NCI-H748 (cell line): ENCODE measurements at regions not wholly inside any gene's neighbourhood (a gene's known extent, or its start where the extent isn't known, plus 50 kb on each side); places are given as distances from the start of the nearest gene placed in this dataset.

Source experiments
- DNase-seq: peaks from one replicate; lab custom pipeline; 2025; ENCODE audit not compliant: unreplicated experiment; lab: John Stamatoyannopoulos, UW

DNA sequence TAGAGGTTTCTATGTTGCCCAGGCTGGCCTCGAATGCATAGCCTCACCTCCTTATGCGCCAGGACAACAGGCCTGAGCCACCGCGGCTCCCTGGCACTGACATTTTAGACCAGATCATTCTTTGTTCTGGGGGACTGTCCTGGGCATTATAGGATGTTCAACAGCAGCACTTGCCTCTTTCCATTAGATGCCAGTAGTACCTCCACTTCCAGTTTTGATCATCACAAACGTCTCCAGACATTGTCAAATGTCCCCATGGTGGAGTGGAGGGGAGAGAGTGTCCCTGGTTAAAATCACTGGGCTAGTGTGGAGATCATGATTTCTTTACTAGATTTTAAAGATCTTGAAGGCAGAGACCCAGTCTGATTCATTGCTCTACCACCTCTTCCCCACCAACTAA lies 125.2 kb upstream of the MKLN1 start:
- no peak for DNase-seq

DNA sequence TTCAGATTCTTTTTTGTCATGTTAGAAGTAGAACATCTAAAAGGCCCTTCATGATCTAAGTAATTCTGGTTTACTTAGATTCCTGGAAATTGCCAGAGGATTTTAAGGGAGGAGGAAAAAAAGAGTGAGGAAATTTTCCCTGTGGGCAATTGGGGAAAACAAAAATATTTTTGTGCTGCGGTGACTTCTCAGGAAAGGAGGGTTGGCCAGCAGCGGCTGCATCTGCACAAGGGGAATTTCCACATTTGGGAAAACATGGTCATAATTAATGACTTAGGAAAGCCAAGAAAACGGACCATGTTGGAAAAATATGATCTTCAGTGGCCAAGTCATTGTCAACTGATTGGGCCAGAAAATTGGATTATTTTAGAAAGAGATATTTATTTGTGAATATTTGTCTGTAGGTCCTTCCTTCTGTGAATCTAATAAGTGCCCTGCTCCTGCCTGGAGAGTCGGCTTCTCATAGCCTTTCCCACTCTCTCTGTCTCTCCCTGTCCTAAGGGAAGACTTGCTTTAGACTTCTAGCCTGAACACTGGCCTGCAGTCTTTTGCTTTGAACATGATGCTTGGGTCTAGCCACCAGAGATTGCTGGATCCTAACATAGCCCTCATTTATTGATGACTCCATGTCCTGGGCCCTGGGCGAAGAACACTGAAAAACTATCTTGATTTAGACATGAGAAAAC lies 124.2 kb upstream of the MKLN1 start:
- no peak for DNase-seq

DNA sequence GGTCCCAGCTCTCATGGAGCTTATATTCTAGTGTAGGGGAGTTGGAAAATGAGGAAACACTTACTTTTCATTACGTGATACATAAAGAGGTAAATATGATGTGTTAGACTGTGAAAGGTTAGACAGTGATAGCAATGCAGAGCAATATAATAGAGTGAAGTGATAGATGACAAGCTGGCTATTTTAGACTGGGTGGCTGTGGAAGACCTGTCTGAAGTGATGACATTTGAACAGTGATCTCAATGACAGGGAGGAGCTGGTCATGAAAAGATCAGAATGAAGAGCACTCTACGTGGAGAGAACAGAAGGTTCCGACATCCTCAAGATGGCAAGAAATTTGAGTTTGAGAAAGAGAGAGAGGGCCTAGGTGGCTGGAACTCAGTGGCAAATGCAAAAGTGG lies 118.9 kb upstream of the MKLN1 start:
- DNase-seq: no peak

DNA sequence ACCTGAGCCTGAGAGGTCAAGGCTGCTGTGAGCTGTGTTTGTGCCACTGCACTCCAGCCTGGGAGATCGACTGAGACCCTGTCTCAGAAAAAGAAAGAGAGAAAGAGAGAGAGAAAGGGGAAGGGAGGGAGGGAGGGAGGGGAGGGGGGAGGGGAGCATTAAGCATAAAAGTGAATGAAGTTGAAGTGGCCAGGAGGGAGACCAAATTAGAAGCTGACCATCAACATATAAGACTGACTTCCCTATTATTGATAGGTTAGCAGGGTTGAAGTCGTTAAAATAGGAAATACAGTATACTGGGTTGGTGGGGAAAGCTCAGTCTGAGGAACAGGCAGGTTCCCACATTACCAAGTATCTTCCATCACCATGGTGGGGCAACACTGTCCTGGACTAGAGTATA lies 117.1 kb upstream of the MKLN1 start:
- no peak for DNase-seq

DNA sequence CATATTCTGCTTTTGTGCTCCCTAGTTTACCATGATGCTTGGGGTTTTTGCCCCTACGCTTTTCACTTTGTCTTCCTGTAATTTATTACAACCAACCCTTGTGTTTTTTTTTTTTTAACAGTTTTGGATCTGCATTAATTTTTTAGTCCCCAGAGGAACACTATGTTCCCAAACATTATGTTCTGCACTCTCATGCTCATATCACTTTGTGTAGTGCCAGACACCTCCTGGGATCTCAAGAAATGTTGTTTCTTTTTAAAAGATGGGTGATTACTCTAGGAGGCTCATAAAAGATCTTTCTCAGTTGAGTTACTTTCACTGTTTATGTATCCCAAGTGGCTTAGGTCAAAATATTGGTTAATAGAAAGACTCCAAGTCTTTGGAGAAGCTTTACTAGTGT lies 116.2 kb upstream of the MKLN1 start:
- no peak for DNase-seq

DNA sequence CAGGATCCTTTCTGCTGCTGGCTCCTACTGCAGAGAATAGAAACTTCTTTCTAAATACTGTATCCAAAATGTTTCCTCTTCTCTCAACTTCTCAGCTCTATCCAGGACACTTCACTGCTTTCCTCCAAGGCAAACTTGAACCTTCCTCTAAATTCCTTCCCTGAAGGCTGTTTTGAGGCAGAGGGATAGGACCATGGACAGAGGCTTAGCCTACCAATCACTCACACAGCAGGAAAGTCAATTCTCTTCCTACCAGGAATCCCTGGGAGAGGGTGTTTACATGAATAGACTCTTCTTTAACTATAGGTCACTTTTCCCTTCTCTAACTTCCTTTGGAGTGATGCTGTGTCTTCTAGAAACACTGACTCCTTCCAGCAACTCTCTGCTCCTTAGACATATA lies 115.6 kb upstream of the MKLN1 start:
- DNase-seq: no peak

DNA sequence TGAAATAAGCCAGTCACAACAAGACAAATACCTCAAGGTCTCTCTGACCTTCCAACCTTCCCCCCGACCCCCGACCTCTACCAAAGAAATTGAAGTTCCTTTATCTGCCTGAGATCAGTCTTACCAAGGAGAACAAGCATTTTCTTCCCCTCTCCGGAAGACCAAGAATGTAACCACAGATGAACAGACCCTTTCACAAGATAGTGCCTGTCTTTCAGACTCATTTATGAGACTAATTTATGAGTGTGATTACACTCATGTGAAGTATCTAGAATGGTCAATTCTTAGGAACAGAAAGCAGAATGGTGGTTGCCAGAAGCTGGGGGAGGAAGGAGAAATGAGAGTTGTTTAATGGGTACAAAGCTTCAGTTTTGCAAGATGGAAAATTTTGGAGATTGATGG lies 108.9 kb upstream of the MKLN1 start:
- no peak for DNase-seq

DNA sequence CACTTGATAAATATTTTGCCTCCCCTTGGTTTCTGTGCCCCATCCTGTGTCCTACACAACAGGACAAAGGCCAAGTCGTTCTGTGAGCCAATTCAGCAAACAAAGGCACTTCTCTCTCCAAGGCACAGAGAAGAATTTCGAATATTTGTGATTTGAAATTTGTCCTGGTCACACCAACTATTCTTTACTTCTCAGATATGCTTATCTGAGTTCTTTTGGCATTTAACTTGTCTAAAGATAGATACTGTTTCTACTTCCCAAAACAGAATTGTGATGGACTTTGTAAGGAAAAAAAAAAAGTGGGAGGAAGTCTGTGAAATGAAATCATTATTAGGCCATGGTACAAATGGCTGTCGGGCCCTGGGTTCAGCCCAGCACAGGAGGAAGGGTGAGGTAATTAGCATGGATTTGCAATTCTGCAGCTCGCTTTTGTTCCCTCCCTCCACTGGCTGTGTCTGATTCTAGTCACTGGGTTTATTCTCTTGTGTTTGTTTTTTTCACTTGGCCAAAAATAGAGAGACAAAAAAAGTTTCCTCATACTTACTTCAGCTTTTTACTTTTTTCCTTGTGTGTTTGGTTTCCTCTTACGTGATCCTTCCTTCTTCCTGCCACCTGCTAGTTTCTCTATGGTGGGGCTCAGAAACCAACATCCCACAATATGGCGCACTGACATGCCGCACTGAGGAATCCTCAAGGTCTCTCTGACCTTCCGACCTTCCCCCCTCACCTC lies 108.2 kb upstream of the MKLN1 start:
- DNase-seq: no peak

DNA sequence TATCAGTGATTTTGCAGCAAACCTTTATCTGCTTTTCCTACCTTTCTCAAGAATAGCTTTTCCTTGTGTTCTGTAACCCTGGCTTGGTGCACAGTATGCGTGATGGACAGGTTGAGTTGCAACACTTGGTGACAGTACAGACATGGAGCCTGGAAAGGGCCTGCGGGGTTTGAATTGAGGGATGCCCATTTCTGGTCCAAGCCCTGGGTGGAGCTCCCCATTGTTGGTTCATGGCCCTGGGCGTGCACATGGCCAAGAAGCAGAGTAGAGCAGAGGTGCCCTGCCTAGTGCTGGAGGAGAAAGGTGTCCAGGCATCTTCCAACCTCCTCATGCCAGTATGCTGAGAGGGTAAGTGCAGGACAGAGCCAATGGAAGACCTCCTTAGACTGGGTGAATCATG lies 106.6 kb upstream of the MKLN1 start:
- DNase-seq: no peak

DNA sequence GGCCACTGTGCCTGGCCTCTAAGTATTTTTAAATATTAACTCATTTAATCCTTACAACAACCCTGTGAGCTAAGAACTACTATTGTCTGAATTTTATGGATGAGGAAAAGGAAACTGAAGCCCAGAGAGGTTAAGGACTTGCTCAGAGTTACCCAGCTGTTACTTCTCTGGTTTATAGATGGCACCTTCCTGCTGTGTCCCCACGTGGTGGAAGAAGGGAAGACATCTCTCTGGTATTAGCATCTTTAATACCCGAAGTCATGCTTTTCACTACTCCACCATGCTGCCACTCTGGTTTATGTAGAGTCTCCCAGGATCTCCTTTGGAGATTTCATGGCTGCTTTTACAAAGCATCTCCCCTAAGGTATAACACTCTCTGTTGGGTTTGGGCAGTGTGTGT lies 105.5 kb upstream of the MKLN1 start:
- no peak for DNase-seq

DNA sequence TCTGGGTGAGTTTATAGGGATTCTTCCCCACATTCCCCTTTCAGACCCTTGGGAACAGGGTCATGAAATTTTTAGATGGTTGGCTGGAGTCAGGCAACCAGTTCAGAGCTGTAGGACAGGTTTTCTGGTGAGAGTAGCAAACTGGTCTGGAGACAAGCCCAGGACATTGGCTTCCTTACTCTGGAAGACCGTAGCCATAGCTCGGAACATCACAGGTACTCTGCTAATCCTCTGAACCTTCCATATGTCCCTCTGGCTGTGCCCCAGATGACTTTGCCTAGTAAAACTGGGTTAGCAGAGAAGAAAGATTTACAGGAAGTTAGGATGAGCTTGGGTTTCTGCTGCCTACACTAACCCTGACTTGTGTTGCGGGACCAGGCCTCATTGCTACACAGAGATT lies 104.5 kb upstream of the MKLN1 start:
- no peak for DNase-seq

DNA sequence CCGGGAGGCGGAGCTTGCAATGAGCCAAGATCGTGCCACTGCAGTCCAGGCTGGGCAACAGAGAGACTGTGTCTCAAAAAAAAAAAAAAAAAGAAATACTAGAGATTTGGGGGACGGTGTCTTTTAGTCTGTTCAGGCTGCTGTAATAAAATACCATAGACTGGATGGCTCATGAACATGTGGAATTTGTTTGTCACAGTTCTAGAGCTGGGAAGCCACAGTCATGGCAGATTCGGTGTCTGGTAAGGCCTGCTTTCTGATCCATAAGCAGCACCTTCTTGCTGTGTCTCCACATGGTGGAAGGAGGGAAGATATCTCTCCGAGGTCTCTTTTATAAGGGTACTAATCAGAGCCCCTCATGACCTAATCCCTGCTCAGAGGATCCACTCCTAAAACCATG lies 102.7 kb upstream of the MKLN1 start:
- DNase-seq: no peak

DNA sequence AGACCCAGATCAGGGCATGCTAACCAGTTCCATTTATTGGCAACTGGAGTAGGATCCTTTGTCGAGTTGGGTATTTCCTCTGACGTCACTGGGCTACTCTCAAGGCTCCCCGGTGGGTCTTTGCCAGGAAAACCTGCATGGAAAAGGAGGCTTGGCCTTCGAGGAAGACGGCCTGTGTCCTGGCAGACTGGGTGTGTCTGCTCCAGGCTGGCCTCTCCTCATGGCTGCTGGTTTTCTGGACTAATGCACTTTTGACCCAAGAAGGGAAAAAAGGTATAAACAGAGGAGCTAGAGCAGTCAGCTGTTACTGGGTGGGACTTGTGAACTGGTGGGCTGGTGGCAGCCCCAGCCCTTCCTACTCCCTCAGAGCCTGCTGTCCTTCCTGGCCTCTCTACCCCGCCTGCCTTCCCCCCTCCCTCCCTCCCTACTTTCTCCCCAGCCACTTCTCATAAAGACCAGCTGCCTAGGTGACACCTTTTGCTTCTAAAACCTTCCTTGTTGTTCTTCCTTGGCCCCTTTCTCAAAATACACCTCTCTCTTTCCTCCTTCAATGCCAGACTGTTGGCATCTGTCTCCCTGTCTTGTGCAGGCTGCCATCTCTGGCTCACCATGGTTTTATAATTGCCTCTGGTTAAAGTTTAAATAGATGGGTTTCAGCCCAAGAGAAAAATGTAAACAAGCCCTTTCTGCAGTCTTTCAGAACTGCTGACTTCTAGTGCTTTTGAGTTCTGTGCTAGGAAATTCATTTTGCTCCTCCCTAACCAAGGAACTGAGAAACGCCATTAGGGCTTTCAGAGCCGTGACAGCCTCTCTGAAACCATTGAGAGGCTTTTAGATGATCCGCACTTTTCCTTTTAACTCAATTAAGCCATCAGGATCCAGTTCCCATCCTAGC lies 101.8 kb upstream of the MKLN1 start:
- peak; percentile 10 for DNase-seq

DNA sequence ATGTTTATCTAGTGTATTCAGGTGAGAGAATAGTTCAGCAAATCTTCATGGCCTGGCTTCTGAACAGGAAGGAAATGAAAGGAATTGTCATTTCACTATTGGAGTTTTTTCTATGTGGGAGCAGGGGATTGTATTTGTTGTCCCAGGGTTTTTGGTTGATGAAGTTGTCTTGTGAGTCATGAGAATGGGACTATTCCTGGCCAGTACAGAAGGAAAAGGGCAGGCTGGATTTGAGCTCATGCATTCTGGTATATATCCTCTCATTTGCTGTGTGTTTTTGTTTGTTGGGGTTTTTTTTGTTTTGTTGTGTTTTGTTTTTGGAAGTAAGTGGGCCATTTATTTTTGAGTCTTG lies 101.2 kb upstream of the MKLN1 start:
- no peak for DNase-seq

DNA sequence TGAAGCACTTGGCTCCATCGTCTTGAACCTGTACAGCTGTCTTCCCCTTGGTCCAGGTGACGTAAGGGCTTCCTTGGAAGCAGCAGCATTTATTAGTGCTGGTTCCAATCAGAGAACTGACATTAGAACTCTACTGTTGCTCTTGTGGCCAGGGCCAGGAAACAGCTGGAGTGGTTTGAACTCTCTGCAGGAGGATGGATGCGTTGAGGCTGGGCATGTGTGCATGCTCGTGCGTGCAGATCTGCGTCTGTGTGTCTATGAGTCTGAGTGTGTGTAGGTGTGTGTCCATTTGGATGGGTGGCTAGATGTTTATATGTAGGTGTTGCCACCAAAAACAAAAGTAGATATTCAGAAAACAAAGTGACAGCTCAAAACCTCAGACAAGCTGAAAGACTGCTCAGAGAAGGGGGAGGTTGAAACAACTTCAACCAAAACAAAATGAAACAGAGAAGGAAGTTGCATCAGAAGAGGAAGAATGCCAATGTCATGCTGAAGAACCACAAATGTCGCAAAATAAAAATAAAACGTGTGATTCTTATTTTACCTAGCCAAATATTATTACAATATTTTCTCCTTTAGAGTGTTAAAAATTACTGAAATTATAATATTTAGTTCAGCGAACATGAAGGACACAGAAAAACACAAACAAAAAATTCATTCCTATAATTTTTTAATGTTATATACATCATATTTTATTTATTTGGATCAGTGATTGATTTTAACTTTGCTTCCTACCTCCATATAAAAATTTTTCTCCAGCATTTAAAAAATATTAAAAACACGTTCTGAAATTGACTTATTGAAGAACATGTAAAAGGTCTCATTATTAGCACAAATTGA lies 96.1 kb upstream of the MKLN1 start:
- DNase-seq: no peak

DNA sequence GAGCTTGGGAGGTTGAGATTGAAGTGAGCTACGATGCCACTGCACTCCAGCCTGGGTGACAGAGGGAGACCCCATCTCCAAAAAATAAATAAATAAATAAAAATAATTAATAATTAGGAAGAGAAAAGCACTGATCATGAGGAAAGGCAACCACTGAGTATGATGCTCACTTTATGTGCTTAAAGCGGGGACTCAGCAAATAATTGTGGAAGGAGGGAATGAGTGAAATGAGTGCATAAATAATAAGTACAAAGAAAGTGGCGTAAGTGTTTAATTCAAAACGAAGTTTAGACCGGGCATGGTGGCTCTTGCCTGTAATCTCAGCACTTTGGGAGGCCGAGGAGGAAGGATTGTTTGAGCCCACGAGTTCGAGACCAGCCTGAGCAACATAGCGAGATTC lies 94.9 kb upstream of the MKLN1 start:
- DNase-seq: no peak

DNA sequence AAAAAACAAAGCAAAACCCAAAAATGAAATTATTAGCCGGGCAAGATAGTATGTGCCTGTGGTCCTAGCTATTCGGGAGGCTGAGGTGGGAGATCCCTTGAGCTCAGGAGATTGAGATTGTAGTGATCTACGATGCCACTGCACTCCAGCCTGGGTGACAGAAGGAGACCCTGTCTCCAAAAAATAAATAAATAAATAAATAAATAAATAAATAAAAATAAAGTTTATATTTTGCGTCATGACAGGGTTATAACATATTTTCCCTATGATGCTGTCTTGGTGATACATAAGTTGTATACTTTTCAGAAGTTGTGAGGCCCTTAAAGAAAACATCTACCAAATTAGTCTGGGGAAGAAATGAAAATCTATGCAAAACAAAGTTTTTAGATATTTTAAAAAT lies 94.5 kb upstream of the MKLN1 start:
- no peak for DNase-seq

DNA sequence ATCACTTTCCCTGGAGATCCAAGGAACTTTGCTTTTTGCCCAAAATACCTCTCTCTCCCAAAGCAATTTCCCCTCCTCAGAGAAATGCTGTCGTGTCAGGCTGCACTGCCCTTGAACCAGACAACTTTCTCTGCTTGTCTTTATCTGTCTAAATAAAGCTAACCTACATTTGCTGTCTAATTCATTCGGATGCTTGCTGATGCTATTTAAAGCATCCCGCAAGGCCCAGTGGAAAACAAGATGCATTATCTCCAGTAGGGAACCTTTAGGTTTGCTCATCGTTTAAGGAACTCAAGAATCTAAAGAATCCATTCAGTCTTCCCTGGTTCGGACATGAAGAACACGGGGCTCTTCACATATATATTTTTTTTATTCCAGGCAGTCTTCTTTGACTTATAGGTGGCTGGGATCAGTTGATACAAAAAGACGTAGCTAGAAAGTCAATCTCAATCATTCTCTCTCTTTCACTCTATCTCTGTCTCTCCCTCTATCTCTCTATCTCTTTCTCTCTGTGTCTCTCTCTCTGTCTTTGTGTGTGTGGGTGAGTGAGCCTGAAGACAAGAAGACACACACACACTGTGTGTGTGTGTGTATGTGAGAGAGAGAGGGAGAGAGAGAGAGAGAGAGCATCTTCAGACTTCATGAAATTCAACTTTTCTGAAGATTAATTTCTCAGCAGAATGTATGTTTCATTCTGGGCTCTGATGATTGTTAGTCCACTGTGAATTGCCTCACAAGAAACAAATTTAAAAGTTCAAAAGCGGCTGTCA lies 92.8 kb upstream of the MKLN1 start:
- no peak for DNase-seq

DNA sequence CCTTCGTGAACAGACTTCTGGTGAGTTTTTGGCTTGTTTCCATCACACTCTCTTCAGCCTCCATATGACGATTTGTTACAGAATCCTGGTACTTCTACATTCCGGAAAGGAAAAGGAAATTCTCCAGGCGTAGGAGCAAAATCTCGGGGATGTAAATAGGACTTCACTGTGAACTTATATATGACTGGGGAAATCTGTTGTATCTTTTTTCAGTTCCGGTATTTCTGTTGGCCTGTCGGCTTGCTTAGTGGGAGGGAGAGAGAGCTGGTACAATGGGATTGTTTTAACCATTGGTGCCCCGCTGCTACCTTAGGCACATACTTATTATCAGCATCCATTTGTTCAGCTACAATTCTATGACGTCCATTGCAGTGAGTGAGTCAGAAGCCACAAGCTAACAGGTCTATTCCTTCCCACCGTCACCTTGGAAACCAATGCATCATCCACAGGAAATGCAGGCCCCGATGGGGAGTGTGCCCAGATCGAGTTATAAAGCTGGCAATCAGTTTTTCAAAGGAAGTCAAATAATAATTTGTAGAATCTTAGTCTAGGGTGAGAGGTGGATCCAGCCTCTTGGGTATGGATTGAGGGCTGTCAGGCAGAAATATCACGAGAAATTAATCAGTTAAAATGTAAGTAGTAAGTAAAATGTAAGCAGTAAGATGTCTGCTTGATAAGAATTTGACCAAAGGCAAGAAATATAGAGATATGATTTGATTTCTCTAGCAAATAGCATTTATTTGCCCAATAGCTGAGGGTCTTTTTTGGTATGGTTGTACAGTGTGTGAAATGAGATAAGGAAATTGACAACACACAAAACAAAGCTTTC lies 92.0 kb upstream of the MKLN1 start:
- DNase-seq: peak; percentile 75

DNA sequence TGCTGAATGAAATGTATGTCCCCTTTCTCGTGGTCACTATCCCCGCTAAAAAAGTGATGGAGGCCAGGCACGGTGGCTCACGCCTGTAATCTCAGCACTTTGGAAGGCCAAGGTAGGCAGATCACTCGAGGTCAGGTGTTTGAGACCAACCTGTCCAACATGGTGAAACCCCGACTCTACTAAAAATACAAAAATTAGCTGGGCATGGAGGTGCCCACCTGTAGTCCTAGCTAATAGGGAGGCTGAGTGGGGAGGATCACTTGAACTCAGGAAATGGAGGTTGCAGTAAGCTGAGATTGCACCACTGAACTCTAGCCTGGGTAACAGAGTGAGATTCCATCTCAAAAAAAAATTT lies 91.4 kb upstream of the MKLN1 start:
- DNase-seq: no peak
